HEK293 (cell line): ENCODE measurements at regions not wholly inside any gene's neighbourhood (a gene's known extent, or its start where the extent isn't known, plus 50 kb on each side); places are given as distances from the start of the nearest gene placed in this dataset.

Source experiments
- CTCF ChIA-PET: fragments of 350-600 bp; formaldehyde crosslinking; extraction: SDS; loops from one replicate; lab custom pipeline; 2021; ENCODE audit warnings: antibody characterized with exemption; lab: Yijun Ruan, JAX
- POLR2A ChIA-PET: fragments of 300-600 bp; formaldehyde crosslinking; extraction: SDS; loops from one replicate; lab custom pipeline; 2020; ENCODE audit warnings: antibody characterized with exemption, inconsistent platforms; lab: Yijun Ruan, JAX
- H3K27ac ChIP-seq: fragments of 200-500 bp; sonication (Bioruptor generic); 2 replicates; pipeline ENCODE4 v1.5.1; 2014; ENCODE audit warnings: low read depth, low read length, control low read depth, inconsistent platforms; ENCODE audit errors: extremely low read depth
- H3K36me3 ChIP-seq, 2 experiments: fragments of 200-500 bp in 1 of 2; sonication (Bioruptor generic) in 1 of 2; 1 replicate in 1 of 2; 2 replicates in 1 of 2; pipeline ENCODE4 v1.5.1; 2014 to 2017; ENCODE audit warnings: inconsistent platforms in 2 of 2, low read length in 2 of 2; ENCODE audit not compliant: control insufficient read depth in 2 of 2, insufficient read depth in 1 of 2
- H3K4me1 ChIP-seq: fragments of 200-500 bp; sonication (Bioruptor generic); 2 replicates; pipeline ENCODE4 v1.5.1; 2014; ENCODE audit warnings: mild to moderate bottlenecking, low read length, inconsistent platforms; ENCODE audit not compliant: control insufficient read depth, insufficient read depth
- H3K4me3 ChIP-seq: 2 replicates; pipeline ENCODE4 v1.5.1; 2011; ENCODE audit warnings: low read depth, mild to moderate bottlenecking, control low read depth, low read length, moderate library complexity
- H3K9me3 ChIP-seq: fragments of 200-500 bp; sonication (Bioruptor generic); 2 replicates; pipeline ENCODE4 v1.5.1; 2014; ENCODE audit warnings: low read depth, low read length, inconsistent platforms; ENCODE audit not compliant: control insufficient read depth, insufficient read depth
- HOXA7 ChIP-seq: sonication (generic); formaldehyde crosslinking; IDR thresholded peaks from 2 replicates; pipeline ENCODE4 v1.8.1; 2022; ENCODE audit warnings: missing genetic modification reagents, borderline replicate concordance
- MYNN ChIP-seq: fragments of 450-650 bp; formaldehyde crosslinking; IDR thresholded peaks from 2 replicates; pipeline ENCODE4 v1.5.1; 2016; ENCODE audit warnings: missing biosample characterization, missing genetic modification characterization, borderline replicate concordance
- PRDM1 ChIP-seq: fragments of 450-650 bp; formaldehyde crosslinking; IDR thresholded peaks from 2 replicates; pipeline ENCODE4; 2016; ENCODE audit warnings: missing biosample characterization, missing genetic modification characterization
- REPIN1 ChIP-seq: fragments of 450-650 bp; formaldehyde crosslinking; IDR thresholded peaks from 2 replicates; pipeline ENCODE4 v1.5.1; 2017; ENCODE audit warnings: missing biosample characterization, missing genetic modification characterization, low read depth
- SCRT2 ChIP-seq: fragments of 450-650 bp; formaldehyde crosslinking; IDR thresholded peaks from 2 replicates; pipeline ENCODE4 v1.5.1; 2016; ENCODE audit warnings: missing biosample characterization, missing genetic modification characterization
- TRIM28 ChIP-seq: IDR thresholded peaks from 2 replicates; pipeline ENCODE4 v1.6.1; 2011; ENCODE audit warnings: low read length, control low read depth, borderline replicate concordance
- YY2 ChIP-seq: fragments of 450-650 bp; formaldehyde crosslinking; IDR thresholded peaks from 2 replicates; pipeline ENCODE4 v1.5.1; 2016; ENCODE audit warnings: missing biosample characterization, missing genetic modification characterization
- ZNF266 ChIP-seq: fragments of 450-650 bp; formaldehyde crosslinking; IDR thresholded peaks from 2 replicates; pipeline ENCODE4 v1.5.1; 2016; ENCODE audit warnings: missing biosample characterization, missing genetic modification characterization, low read depth
- ZNF48 ChIP-seq: fragments of 450-650 bp; formaldehyde crosslinking; IDR thresholded peaks from 2 replicates; pipeline ENCODE4 v1.5.1; 2016; ENCODE audit warnings: missing biosample characterization, missing genetic modification characterization
- ZNF548 ChIP-seq: fragments of 450-650 bp; formaldehyde crosslinking; IDR thresholded peaks from 2 replicates; pipeline ENCODE4 v1.5.1; 2016; ENCODE audit warnings: missing biosample characterization, missing genetic modification characterization
- ZNF600 ChIP-seq: fragments of 450-650 bp; formaldehyde crosslinking; IDR thresholded peaks from 2 replicates; pipeline ENCODE4 v1.5.1; 2016; ENCODE audit warnings: missing biosample characterization, missing genetic modification characterization
- ZNF610 ChIP-seq: fragments of 450-650 bp; formaldehyde crosslinking; IDR thresholded peaks from 2 replicates; pipeline ENCODE4 v1.5.1; 2016; ENCODE audit warnings: missing biosample characterization, missing genetic modification characterization, borderline replicate concordance
- ZNF629 ChIP-seq: fragments of 450-650 bp; formaldehyde crosslinking; IDR thresholded peaks from 2 replicates; pipeline ENCODE4 v1.5.1; 2017; ENCODE audit warnings: missing biosample characterization, missing genetic modification characterization
- ZNF777 ChIP-seq: fragments of 450-650 bp; formaldehyde crosslinking; IDR thresholded peaks from 2 replicates; pipeline ENCODE4 v1.5.1; 2017; ENCODE audit warnings: missing biosample characterization, missing genetic modification characterization, borderline replicate concordance
- TF ChIP-seq, protein P1 (sequence below): fragments of 450-650 bp; formaldehyde crosslinking; IDR thresholded peaks from 2 replicates; pipeline ENCODE4 v1.5.1; 2016; ENCODE audit warnings: missing biosample characterization, missing genetic modification characterization
- TF ChIP-seq, protein P2 (sequence below): fragments of 450-650 bp; formaldehyde crosslinking; IDR thresholded peaks from 2 replicates; pipeline ENCODE4 v1.5.1; 2016; ENCODE audit warnings: missing biosample characterization, missing genetic modification characterization

DNA sequence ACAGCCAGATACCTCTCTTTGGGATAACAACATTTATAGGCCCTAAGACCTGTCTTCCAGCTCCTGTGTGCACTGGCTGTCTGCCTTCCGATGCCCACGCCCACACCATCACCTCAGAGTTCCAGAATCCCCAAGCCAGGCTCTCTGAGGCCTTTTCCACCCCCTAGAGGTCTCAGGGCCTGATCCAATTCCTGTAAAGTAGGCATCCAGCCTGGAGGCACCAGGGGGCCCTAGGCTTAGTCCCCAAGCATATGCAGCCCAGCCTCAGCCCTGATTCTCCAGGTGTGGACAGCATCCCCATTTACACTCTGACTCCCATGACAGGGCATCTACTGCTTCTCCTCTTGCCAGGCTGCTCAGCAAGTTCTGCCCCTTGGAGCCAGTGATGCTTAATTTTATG is 72.7 kb upstream of the CORO2B start (continued):
- TF ChIP-seq, protein P1, sequence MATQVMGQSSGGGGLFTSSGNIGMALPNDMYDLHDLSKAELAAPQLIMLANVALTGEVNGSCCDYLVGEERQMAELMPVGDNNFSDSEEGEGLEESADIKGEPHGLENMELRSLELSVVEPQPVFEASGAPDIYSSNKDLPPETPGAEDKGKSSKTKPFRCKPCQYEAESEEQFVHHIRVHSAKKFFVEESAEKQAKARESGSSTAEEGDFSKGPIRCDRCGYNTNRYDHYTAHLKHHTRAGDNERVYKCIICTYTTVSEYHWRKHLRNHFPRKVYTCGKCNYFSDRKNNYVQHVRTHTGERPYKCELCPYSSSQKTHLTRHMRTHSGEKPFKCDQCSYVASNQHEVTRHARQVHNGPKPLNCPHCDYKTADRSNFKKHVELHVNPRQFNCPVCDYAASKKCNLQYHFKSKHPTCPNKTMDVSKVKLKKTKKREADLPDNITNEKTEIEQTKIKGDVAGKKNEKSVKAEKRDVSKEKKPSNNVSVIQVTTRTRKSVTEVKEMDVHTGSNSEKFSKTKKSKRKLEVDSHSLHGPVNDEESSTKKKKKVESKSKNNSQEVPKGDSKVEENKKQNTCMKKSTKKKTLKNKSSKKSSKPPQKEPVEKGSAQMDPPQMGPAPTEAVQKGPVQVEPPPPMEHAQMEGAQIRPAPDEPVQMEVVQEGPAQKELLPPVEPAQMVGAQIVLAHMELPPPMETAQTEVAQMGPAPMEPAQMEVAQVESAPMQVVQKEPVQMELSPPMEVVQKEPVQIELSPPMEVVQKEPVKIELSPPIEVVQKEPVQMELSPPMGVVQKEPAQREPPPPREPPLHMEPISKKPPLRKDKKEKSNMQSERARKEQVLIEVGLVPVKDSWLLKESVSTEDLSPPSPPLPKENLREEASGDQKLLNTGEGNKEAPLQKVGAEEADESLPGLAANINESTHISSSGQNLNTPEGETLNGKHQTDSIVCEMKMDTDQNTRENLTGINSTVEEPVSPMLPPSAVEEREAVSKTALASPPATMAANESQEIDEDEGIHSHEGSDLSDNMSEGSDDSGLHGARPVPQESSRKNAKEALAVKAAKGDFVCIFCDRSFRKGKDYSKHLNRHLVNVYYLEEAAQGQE (tag by site-specific recombination), result no peak
- TF ChIP-seq YY2 (tag by site-specific recombination) (no peak), ZNF777 (tag by site-specific recombination) (no peak), MYNN (tag by site-specific recombination) (no peak)
- TF ChIP-seq, protein P2, sequence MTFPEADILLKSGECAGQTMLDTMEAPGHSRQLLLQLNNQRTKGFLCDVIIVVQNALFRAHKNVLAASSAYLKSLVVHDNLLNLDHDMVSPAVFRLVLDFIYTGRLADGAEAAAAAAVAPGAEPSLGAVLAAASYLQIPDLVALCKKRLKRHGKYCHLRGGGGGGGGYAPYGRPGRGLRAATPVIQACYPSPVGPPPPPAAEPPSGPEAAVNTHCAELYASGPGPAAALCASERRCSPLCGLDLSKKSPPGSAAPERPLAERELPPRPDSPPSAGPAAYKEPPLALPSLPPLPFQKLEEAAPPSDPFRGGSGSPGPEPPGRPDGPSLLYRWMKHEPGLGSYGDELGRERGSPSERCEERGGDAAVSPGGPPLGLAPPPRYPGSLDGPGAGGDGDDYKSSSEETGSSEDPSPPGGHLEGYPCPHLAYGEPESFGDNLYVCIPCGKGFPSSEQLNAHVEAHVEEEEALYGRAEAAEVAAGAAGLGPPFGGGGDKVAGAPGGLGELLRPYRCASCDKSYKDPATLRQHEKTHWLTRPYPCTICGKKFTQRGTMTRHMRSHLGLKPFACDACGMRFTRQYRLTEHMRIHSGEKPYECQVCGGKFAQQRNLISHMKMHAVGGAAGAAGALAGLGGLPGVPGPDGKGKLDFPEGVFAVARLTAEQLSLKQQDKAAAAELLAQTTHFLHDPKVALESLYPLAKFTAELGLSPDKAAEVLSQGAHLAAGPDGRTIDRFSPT (tag by site-specific recombination), result no peak

DNA sequence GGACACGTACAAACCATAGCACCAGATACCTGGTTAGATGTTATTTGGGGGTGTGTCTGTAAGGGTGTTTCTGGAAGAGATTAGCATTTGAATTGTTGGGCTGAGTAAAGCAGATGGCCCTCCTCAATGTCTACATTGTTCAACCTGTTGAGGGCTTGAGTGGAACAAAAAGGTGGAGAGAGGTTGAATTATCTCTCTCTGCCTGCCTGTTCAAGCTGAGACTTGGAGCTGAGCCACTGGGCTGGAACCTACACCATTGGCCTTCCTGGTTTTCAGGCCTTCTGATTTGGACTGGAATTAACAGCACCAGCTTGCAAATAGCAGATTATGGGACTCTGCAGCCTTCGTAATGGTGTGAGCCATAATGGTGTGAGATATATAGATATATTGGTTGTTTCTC is 71.3 kb upstream of the CORO2B start:
- H3K9me3 ChIP-seq, result no peaks in the 10 kb centered on the region
- H3K36me3 ChIP-seq, result no peaks in the 10 kb centered on the region
- no peaks in the 10 kb centered on the region for H3K4me1 ChIP-seq
- ChIA-PET POLR2A (no interaction called here), CTCF (interaction anchor here (0.7 to 1.0 kb wide), 2 partner anchors 20 to 29 kb away, joined by 3 read pairs; no protein-coding TSS in a partner anchor)
- no peak overlapping the region for H3K27ac ChIP-seq
- H3K4me3 ChIP-seq, result no peak overlapping the region
- TF ChIP-seq HOXA7 (CRISPR knock-in tag), result no peak
- TF ChIP-seq SCRT2 (tag by site-specific recombination), result peak; percentile 58; the same call in 1 of the 2 replicates
- no peak for TF ChIP-seq ZNF266 (tag by site-specific recombination)
- TF ChIP-seq REPIN1 (tag by site-specific recombination), result no peak

DNA sequence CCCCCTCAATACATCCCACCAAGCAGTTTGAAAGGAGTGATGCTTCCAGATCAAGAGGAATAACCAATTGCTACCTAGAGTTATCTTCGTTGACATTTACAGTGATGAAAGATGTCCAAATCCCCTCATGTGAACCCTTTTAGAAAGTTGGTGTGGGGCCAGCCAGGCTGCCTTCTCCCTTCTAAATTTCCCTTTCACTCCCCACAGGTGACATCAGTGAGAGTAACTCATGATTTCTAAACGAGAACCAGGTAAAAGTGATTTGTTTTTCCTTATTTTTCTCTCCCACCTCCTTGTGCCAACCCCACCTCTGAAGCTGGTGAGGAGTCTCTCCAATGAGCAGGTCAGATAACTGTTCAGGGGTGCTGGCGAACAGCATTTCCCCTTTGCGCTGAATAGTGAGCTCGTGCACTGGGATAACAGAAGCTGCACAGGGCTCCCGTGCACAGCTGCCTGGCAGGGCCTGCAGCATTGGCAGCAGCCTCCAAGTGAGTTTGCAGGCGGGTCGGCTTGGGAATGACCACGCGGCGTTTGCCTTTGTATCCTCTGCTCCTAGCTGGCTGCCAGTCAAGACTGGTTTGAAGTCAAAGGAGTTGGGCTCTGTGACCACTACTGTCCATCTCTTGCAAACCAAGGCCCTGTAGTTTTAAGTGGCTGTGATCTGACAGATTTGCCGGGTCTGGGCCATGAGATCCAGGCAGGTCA is 70.2 kb upstream of the CORO2B start:
- peaks cover 2% of the 10 kb centered on the region; the same call in 1 of the 2 replicates for H3K9me3 ChIP-seq
- no peak overlapping the region for H3K27ac ChIP-seq
- H3K4me3 ChIP-seq, result no peak overlapping the region
- H3K4me1 ChIP-seq, result no peaks in the 10 kb centered on the region
- POLR2A ChIA-PET, result no interaction called here
- CTCF ChIA-PET, result interaction anchor here (0.6 to 1.4 kb wide), 2 partner anchors 30 to 551 kb away, joined by 4 to 6 read pairs; no protein-coding TSS in a partner anchor
- no peak for TF ChIP-seq ZNF629 (tag by site-specific recombination)
- TF ChIP-seq TRIM28, result no peak
- no peak for TF ChIP-seq ZNF600 (tag by site-specific recombination)
- TF ChIP-seq ZNF48 (tag by site-specific recombination), result no peak
- no peak for TF ChIP-seq ZNF610 (tag by site-specific recombination)
- TF ChIP-seq PRDM1 (tag by site-specific recombination), result peak; percentile 92
- no peak for TF ChIP-seq ZNF548 (tag by site-specific recombination)
- no peaks in the 10 kb centered on the region for H3K36me3 ChIP-seq
